Liver (tissue), 8 donors: ENCODE measurements at regions not wholly inside any gene's neighbourhood (a gene's known extent, or its start where the extent isn't known, plus 50 kb on each side); places are given as distances from the start of the nearest gene placed in this dataset.

ENCODE experiments used
- DNase-seq: peaks from one replicate; pipeline ENCODE4 v3.0.0-alpha.2; 2017; ENCODE audit warnings: low spot score
- H3K27ac ChIP-seq, 2 donors: one replicate each; pipeline ENCODE4 v1.7.0; 2013; ENCODE audit warnings: inconsistent platforms in 2 of 2, low read length in 2 of 2, control low read depth in 1 of 2, low read depth in 1 of 2, mild to moderate bottlenecking in 1 of 2
- H3K27me3 ChIP-seq, 4 donors: one replicate each; pipeline versions ENCODE4 v1.6.1 to v1.7.0; 2013; ENCODE audit warnings: low read length in 3 of 4, inconsistent platforms in 1 of 4, mild to moderate bottlenecking in 1 of 4, moderate library complexity in 1 of 4; ENCODE audit not compliant: control insufficient read depth in 4 of 4, insufficient read depth in 4 of 4
- H3K36me3 ChIP-seq, 4 donors: one replicate each; pipeline versions ENCODE4 v1.6.1 to v1.7.0; 2013; ENCODE audit warnings: low read length in 3 of 4, mild to moderate bottlenecking in 3 of 4, low read depth in 1 of 4, moderate library complexity in 1 of 4; ENCODE audit not compliant: control insufficient read depth in 4 of 4, insufficient read depth in 3 of 4
- H3K4me1 ChIP-seq, 4 donors: one replicate each; pipeline versions ENCODE4 v1.6.1 to v1.7.0; 2013; ENCODE audit warnings: low read length in 3 of 4, mild to moderate bottlenecking in 3 of 4, moderate library complexity in 1 of 4; ENCODE audit not compliant: control insufficient read depth in 4 of 4, insufficient read depth in 4 of 4
- H3K4me3 ChIP-seq, 3 donors: one replicate each; pipeline versions ENCODE4 v1.6.1 to v1.7.0; 2013; ENCODE audit warnings: low read length in 3 of 3, control low read depth in 1 of 3, low read depth in 1 of 3, mild to moderate bottlenecking in 1 of 3
- H3K9ac ChIP-seq, 2 donors: one replicate each; pipeline ENCODE4 v1.7.0; 2013; ENCODE audit warnings: low read length in 2 of 2, mild to moderate bottlenecking in 2 of 2, moderate library complexity in 2 of 2, control low read depth in 1 of 2, low read depth in 1 of 2
- H3K9me3 ChIP-seq, 4 donors: one replicate each; pipeline versions ENCODE4 v1.6.1 to v1.7.0; 2013; ENCODE audit warnings: low read length in 3 of 4; ENCODE audit not compliant: control insufficient read depth in 4 of 4
- FOXA1 ChIP-seq: IDR thresholded peaks from 2 replicates; pipeline ENCODE4 v1.6.1; 2016; ENCODE audit warnings: antibody characterized with exemption
- FOXA2 ChIP-seq: IDR thresholded peaks from 2 replicates; pipeline ENCODE4 v1.6.1; 2016; ENCODE audit warnings: antibody characterized with exemption
- GABPA ChIP-seq, 2 donors: IDR thresholded peaks in 1 of 2; conservative IDR thresholded peaks in 1 of 2; 2 replicates each; pipeline ENCODE4 v1.6.1; 2016; ENCODE audit warnings: antibody characterized with exemption in 2 of 2, mild to moderate bottlenecking in 1 of 2, moderate library complexity in 1 of 2
- HNF4A ChIP-seq, 2 donors: conservative IDR thresholded peaks; 2 replicates each; pipeline ENCODE4 v1.6.1; 2016; ENCODE audit warnings: antibody characterized with exemption in 2 of 2, mild to moderate bottlenecking in 2 of 2
- HNF4G ChIP-seq: IDR thresholded peaks from 2 replicates; pipeline ENCODE4 v1.6.1; 2016; ENCODE audit warnings: antibody characterized with exemption
- JUND ChIP-seq, 2 donors: IDR thresholded peaks; 2 replicates each; pipeline ENCODE4 v1.6.1; 2016; ENCODE audit warnings: antibody characterized with exemption in 2 of 2
- NR2F2 ChIP-seq: IDR thresholded peaks from 2 replicates; pipeline ENCODE4 v1.6.1; 2016; ENCODE audit warnings: antibody characterized with exemption
- RAD21 ChIP-seq, 2 donors: IDR thresholded peaks; 2 replicates each; pipeline ENCODE4 v1.6.1; 2016; ENCODE audit warnings: antibody characterized with exemption in 2 of 2, mild to moderate bottlenecking in 2 of 2
- RXRA ChIP-seq, 2 donors: IDR thresholded peaks; 2 replicates each; pipeline ENCODE4 v1.6.1; 2017 to 2018; ENCODE audit warnings: antibody characterized with exemption in 2 of 2, mild to moderate bottlenecking in 1 of 2
- SP1 ChIP-seq: IDR thresholded peaks from 2 replicates; pipeline ENCODE4 v1.6.1; 2018; ENCODE audit warnings: antibody characterized with exemption, mild to moderate bottlenecking
- TAF1 ChIP-seq: conservative IDR thresholded peaks from 2 replicates; pipeline ENCODE4 v1.6.1; 2016; ENCODE audit warnings: antibody characterized with exemption, mild to moderate bottlenecking
- YY1 ChIP-seq: IDR thresholded peaks from 2 replicates; pipeline ENCODE4 v1.6.1; 2016; ENCODE audit warnings: antibody characterized with exemption, mild to moderate bottlenecking
- WGBS: extraction: QIAGEN DNeasy Blood & Tissue Kit; methylation state at CpG from one replicate; pipeline ENCODE4 v1.1.7; 2013; 5-methylcytosine and 5-hydroxymethylcytosine counted together
- TF ChIP-seq, protein P1 (sequence below): IDR thresholded peaks from 2 replicates; pipeline ENCODE4 v1.6.1; 2016; ENCODE audit warnings: antibody characterized with exemption
- TF ChIP-seq, protein P2 (sequence below): IDR thresholded peaks from 2 replicates; pipeline ENCODE4 v1.6.1; 2016; ENCODE audit warnings: antibody characterized with exemption, mild to moderate bottlenecking
- TF ChIP-seq, protein P3 (sequence below): fragments of 150-350 bp; IDR thresholded peaks from 2 replicates; pipeline ENCODE4 v1.5.1; 2017; ENCODE audit warnings: improper control_type of control experiment, low read depth, low read length; ENCODE audit not compliant: missing input control
- TF ChIP-seq, protein P4 (sequence below): IDR thresholded peaks from 2 replicates; pipeline ENCODE4 v1.6.1; 2016; ENCODE audit warnings: antibody characterized with exemption
- TF ChIP-seq, protein P5 (sequence below): IDR thresholded peaks from 2 replicates; pipeline ENCODE4 v1.6.1; 2016; ENCODE audit warnings: antibody characterized with exemption
- donor health status: healthy.
- donor health status: healthy.
- donor health status: healthy.
- donor health status: healthy.
- donor health status: healthy.

DNA sequence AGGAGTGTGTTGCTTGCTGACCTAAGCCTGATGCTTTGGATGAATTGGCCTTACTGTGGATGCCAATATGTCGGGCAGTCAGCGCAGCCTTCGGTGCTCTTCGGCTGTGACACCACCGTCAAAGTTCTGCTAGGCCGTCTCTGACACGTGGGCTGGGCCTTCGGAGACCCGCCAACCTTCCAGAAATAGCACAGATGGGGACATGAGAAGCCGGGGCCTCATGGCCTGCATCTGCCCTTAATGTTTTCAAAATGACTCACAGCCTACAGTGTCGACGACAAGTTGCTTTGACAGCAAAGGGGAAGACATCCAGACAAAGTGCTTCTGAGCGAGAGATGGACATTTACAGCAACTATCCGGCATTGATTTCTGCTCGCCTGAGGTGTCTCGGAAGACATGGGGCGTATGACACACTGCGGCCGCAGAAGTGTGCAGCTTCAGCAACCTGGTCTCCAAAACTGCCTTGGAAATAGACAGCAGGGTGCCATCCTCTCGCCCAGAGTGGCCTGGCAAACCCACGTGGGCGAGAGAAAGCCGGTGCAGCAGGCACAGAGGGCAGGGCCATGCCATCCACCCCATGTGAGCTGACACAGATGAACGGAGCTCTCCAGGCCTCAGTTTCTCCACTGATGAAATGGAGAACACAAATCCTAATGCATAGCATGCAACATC is 94.0 kb upstream of the PPP2R2D start:
- Histone ChIP-seq H3K9me3 (no peaks in the 10 kb centered on the region), H3K36me3 (no peaks in the 10 kb centered on the region), H3K9ac (no peak overlapping the region), H3K27ac (no peak overlapping the region), H3K4me1 (peaks cover 0 to 11% (median 4%) of the 10 kb centered on the region in 4 donors), H3K4me3 (no peak overlapping the region), H3K27me3 (no peaks in the 10 kb centered on the region)
- WGBS = 87% methylated on average over 24 of the region's 24 CpGs
- TF ChIP-seq JUND (IDR thresholded peaks at IDR 0.05) = no peak
- TF ChIP-seq GABPA (IDR thresholded peaks at IDR 0.05 in 1 of 2, conservative IDR thresholded peaks at IDR 0.05 in 1 of 2) = no peak
- no peak for TF ChIP-seq RXRA (IDR thresholded peaks at IDR 0.05)
- TF ChIP-seq TAF1 = no peak
- no peak for TF ChIP-seq YY1
- no peak for TF ChIP-seq FOXA2
- TF ChIP-seq, protein P1, sequence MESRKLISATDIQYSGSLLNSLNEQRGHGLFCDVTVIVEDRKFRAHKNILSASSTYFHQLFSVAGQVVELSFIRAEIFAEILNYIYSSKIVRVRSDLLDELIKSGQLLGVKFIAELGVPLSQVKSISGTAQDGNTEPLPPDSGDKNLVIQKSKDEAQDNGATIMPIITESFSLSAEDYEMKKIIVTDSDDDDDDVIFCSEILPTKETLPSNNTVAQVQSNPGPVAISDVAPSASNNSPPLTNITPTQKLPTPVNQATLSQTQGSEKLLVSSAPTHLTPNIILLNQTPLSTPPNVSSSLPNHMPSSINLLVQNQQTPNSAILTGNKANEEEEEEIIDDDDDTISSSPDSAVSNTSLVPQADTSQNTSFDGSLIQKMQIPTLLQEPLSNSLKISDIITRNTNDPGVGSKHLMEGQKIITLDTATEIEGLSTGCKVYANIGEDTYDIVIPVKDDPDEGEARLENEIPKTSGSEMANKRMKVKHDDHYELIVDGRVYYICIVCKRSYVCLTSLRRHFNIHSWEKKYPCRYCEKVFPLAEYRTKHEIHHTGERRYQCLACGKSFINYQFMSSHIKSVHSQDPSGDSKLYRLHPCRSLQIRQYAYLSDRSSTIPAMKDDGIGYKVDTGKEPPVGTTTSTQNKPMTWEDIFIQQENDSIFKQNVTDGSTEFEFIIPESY = no peak
- TF ChIP-seq FOXA1 = no peak
- TF ChIP-seq HNF4A (conservative IDR thresholded peaks at IDR 0.05) = no peak
- TF ChIP-seq, protein P2, sequence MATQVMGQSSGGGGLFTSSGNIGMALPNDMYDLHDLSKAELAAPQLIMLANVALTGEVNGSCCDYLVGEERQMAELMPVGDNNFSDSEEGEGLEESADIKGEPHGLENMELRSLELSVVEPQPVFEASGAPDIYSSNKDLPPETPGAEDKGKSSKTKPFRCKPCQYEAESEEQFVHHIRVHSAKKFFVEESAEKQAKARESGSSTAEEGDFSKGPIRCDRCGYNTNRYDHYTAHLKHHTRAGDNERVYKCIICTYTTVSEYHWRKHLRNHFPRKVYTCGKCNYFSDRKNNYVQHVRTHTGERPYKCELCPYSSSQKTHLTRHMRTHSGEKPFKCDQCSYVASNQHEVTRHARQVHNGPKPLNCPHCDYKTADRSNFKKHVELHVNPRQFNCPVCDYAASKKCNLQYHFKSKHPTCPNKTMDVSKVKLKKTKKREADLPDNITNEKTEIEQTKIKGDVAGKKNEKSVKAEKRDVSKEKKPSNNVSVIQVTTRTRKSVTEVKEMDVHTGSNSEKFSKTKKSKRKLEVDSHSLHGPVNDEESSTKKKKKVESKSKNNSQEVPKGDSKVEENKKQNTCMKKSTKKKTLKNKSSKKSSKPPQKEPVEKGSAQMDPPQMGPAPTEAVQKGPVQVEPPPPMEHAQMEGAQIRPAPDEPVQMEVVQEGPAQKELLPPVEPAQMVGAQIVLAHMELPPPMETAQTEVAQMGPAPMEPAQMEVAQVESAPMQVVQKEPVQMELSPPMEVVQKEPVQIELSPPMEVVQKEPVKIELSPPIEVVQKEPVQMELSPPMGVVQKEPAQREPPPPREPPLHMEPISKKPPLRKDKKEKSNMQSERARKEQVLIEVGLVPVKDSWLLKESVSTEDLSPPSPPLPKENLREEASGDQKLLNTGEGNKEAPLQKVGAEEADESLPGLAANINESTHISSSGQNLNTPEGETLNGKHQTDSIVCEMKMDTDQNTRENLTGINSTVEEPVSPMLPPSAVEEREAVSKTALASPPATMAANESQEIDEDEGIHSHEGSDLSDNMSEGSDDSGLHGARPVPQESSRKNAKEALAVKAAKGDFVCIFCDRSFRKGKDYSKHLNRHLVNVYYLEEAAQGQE = no peak
- no peak for TF ChIP-seq HNF4G
- TF ChIP-seq, protein P3, sequence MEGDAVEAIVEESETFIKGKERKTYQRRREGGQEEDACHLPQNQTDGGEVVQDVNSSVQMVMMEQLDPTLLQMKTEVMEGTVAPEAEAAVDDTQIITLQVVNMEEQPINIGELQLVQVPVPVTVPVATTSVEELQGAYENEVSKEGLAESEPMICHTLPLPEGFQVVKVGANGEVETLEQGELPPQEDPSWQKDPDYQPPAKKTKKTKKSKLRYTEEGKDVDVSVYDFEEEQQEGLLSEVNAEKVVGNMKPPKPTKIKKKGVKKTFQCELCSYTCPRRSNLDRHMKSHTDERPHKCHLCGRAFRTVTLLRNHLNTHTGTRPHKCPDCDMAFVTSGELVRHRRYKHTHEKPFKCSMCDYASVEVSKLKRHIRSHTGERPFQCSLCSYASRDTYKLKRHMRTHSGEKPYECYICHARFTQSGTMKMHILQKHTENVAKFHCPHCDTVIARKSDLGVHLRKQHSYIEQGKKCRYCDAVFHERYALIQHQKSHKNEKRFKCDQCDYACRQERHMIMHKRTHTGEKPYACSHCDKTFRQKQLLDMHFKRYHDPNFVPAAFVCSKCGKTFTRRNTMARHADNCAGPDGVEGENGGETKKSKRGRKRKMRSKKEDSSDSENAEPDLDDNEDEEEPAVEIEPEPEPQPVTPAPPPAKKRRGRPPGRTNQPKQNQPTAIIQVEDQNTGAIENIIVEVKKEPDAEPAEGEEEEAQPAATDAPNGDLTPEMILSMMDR = no peak
- TF ChIP-seq NR2F2 = no peak
- no peak for TF ChIP-seq RAD21 (IDR thresholded peaks at IDR 0.05)
- TF ChIP-seq, protein P4, sequence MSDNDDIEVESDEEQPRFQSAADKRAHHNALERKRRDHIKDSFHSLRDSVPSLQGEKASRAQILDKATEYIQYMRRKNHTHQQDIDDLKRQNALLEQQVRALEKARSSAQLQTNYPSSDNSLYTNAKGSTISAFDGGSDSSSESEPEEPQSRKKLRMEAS = no peak
- TF ChIP-seq, protein P5, sequence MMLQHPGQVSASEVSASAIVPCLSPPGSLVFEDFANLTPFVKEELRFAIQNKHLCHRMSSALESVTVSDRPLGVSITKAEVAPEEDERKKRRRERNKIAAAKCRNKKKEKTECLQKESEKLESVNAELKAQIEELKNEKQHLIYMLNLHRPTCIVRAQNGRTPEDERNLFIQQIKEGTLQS = no peak
- no peak for TF ChIP-seq SP1
- DNase-seq = no peak
